NCI-H774 (cell line): ENCODE measurements at regions not wholly inside any gene's neighbourhood (a gene's known extent, or its start where the extent isn't known, plus 50 kb on each side); places are given as distances from the start of the nearest gene placed in this dataset.

Experiments
- DNase-seq: peaks from one replicate; lab custom pipeline; 2025; lab: John Stamatoyannopoulos, UW

GRCh38 chr1:90558754-90559378 is 158.2 kb downstream of the BARHL2 start:
- no peak for DNase-seq

- DNase-seq: no peak
These were observed 159.0 kb downstream of the BARHL2 start for GRCh38 chr1:90558126-90558525.

DNA sequence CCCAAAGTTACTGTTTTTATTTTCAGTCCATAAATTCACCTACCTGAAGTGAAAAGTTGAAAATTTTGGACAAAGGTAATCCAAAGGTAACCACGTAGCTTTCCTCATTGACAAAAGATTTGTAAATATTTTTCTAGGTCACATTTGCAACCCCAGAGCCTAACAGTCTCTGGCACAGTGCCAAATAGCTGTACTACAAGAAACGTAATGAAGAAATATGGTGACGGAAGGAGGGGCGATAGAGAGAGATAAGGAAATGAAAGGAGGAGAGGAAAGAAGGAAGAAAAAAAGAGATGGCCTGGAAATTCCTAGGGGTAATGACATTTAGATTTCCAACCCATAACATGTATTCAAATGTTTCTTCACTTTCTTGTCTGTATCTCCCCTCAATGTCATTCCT is 159.4 kb downstream of the BARHL2 start:
- no peak for DNase-seq

DNA sequence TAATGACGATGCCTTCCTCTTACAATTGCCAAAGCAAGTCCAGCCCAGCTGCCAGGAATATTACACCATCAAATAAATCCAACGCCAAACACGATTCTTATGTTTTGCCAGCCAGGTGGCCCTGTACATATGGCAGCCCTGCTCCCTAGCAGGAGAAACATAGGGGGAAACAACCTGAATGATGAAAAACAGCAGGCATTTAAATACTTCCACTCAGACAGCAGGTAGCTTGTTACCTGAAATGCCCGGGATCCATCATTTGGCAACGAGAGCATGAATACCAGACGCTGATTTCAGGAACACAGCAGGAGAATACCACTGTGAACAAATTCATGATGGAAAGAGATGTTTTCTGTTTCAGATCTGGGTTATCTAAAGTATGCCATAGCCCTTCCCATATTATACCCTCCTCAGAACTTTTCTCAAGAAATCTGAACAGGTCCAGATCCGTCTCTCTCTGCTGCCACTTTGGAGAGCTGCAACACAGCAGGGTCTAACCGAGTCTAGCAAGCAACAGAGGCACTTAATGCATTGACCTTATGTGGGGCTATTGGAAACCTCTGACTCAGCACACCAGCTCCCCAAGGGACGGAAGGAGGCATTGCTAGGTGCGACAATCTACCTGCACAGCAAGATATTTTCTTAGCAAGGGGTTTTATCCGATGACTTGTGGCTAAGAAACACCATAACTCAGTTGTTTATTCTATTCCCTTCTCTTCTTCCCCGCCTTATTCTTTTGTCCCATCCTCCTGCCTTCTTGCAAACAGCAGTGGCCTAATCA is 166.3 kb downstream of the BARHL2 start:
- no peak for DNase-seq

DNA sequence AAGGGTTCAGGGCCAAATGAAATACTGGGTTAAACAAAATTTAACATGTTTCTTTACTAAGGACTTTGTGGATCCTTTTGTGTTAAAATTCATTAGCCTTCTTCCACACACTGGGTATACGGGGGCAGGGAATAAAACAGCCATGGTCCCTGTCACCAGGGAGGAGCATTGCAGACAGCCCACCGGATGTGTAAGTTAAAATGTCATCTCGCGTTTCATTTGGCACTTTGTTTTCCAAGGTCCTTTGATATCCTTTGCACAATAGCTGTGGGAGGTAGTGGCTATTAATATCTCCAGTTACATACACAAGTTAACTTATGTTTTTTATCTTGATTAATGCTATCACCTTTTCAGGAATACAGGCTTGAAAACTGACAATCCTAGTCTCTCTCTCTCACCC is 172.7 kb downstream of the BARHL2 start:
- no peak for DNase-seq

DNA sequence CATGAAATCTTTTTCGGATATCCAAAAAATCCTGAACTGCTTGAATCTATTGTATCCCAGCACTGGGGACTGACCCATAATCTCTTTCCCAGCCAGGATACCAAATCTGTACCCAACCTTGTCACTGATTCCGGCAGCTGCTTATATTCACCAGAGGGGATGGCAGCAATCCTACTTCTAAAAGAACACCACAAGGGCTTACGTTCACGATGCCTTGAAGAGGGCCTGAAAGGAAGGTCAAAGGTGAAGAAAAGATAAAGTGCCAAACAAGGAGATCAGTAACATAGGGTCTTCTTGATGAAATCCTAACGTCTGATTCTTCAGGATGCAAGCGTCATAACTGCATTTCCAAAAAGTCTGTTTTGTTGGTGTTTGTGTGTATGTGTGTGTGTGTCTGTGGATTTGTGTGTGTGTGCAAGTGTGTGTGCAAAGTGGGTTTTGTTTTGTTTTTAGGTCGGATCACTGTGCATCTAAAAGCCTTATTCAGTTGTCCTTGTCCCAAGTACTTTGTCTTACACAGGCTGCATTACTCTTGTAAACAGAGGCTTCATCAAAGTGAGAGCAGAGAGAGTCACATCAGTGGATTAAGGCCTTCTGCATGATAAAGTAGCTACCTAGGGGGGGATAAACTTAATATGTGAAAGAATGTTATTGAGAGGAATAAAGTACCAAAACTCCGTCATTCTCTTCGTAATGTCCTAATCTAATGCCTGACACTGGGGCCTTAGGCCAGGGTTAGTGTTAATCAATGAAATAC is 179.3 kb downstream of the BARHL2 start:
- no peak for DNase-seq

DNA sequence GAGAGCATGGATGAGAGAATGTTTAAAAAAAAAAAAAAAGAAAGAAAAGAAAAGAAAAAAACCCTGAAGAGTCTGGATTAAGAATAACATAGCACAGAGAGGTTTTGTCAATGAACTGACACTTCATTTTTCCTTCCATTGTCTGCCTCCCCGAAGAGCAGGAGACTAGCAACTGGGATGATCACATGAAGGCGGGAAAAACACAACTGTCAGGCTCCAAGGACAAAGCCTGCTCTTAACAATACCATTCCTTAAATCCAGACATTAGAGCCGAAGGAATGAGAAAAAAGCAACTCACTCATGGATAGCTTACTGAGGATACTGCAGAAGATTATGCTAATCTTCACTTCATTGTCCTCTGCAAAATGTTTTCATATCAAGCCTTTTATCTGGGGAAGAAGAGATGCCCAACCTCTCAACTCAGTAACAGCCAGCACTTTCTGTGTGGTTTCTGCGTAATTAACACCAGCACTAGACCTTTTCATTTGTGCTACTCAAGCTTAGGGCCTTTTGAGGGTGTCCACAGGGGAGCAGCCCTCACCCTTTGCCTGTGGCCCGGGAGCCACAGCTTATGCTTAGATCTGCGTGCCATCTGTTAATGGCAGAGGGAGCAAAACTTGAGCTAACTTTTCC is 182.3 kb downstream of the BARHL2 start:
- DNase-seq: no peak

DNA sequence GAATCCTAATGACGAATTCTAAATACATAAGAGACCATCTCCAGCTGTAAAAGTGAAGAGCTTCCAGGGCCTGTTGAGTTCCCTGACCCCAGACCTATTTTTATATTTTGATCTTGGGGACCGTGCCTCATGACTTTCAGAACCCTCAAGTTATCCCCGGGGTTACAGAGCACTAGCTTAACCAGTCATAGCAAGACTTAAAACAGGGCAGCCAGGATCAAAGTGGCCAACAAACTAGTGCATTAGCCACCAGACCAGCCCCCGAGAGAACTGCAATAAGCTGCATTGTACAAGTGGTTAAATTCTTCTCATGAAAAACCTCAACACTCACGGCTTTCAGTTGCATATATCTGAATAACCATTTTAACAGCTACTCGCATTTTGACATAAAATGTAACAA is 183.0 kb downstream of the BARHL2 start:
- DNase-seq: no peak

GRCh38 chr1:90526954-90527353 is 190.1 kb downstream of the BARHL2 start:
- DNase-seq: no peak

- DNase-seq: no peak
These were observed 194.7 kb downstream of the BARHL2 start for GRCh38 chr1:90522432-90522831.

DNA sequence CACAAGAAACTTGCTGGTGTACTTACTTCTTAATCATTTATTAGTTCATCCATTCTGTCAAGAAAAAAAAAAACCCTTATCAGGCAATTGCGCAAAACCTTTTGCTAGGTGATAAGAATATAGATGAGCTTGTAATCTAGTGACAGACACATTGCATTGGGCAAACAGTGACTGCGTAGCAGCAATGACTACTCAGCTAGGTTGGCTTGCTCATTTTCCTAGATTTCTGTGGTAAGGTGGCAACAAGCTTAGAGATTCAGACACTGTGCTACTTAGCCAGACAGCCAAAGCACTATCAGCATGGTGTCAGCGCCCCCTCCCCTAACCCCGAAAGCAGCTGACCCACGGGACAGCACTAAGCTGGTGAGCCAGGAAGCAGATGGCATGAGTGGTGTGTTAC is 203.1 kb downstream of the BARHL2 start:
- no peak for DNase-seq

DNA sequence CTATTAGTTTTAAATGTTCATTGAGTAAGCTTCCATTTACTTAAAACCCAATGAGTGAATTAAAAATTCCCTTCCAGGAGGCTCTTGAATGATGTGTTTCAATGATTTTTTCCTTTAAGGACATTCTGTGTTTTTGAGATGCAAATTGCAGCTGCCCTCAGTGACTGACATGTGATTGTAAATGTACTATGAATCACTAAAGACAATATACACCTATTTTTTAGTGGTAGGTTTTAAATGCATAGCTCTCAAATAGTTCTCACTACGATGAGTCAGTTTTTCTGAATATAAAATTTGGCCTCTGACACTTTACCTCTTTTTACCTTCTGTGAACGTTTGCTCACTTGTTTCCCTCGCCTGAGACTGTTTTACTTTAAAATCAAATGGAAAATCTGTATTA is 204.7 kb downstream of the BARHL2 start:
- DNase-seq: no peak

GRCh38 chr1:90510143-90510542 is 207.0 kb downstream of the BARHL2 start:
- DNase-seq: no peak

GRCh38 chr1:90509225-90510048 is 207.7 kb downstream of the BARHL2 start:
- no peak for DNase-seq

GRCh38 chr1:90508376-90509167 is 208.5 kb downstream of the BARHL2 start:
- DNase-seq: no peak

DNA sequence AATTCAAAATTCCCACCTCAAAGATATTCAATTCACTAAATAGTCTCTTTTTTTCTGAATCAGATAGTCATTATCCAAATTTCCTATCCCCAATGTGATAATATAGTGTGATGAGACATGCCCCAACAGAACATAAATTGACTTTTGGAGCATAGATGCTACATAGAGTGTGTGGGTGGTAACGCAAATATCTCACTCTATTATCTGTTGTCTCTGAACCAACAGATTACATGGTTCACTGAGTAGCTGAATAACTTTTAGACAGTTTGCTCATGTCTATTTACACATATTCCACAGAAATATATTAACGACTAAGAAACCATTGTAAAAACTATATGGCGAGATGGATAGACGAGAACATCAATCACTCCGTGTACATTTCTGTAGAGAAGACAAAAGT is 209.9 kb downstream of the BARHL2 start:
- no peak for DNase-seq

- no peak for DNase-seq
These were observed 211.3 kb downstream of the BARHL2 start for GRCh38 chr1:90505806-90506205.

GRCh38 chr1:90504509-90504908 is 212.6 kb downstream of the BARHL2 start:
- no peak for DNase-seq

DNA sequence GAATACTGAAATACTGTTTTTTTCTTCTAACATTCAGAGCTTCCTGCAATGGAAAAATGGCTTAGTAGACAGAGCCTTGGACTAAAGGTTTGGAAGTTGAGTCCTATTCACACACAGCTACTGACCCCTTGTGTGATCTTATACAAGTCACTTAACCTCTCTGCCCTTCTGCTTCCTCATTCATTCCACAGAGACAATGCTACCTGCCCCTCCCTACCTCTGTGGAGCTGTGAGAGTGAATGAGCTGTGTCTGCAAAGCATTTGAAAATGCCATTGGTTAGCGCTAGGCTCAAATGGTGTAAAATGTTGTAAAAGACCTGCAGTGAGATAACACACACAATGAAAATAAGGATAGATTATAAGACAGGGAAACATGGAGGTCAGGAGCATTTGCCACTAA is 214.4 kb downstream of the BARHL2 start:
- DNase-seq: no peak

- DNase-seq: no peak
These were observed 214.9 kb downstream of the BARHL2 start for GRCh38 chr1:90502194-90502593.

DNA sequence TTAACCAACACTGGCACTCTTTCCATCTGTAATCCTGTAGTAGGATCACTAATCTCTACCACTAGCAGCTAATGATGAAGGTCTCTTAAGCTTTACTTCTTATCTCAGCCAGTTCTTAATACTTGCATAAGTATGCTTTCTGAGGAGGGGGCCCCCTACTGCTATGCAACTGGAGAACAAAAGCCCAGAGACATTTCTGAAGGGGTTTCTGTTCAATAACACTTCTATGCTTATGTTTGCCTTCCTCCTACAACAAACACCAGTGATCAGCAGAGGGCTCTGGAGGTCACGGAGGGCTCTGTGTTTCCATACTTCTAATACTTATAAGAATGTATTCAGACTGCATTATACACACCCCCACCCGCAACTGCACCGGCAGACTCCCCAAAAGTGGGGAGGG is 215.8 kb downstream of the BARHL2 start:
- DNase-seq: no peak
